ENCODE measurements at regions not wholly inside any gene's neighbourhood (a gene's known extent, or its start where the extent isn't known, plus 50 kb on each side); places are given as distances from the start of the nearest gene placed in this dataset.

- Mint-ChIP-seq H3K4me1 (no peaks in the 10 kb centered on the region), H3K27ac (no peak overlapping the region), H3K36me3 (no peaks in the 10 kb centered on the region), H3K27me3 (peaks cover 0 to 5% of the 10 kb centered on the region in 2 donors), H3K4me3 (no peak overlapping the region), H3K9me3 (no peaks in the 10 kb centered on the region)
- ChIA-PET CTCF (no interaction called here), POLR2A (no interaction called here)
- H3K4me1 ChIP-seq (ENCODE audit: control insufficient read depth in 1 of 2, extremely low read depth in 1 of 2, insufficient read depth in 2 of 2, low read length in 2 of 2), result no peaks in the 10 kb centered on the region
- ATAC-seq (replicated peaks in 1 of 4) (no peak), DNase-seq (no peak)
- no peak overlapping the region for H3K27ac ChIP-seq (ENCODE audit: low read length)
- H3K36me3 ChIP-seq (ENCODE audit: control insufficient read depth in 2 of 2, extremely low read depth in 1 of 2, insufficient read depth in 1 of 2, low read length in 1 of 2), result no peaks in the 10 kb centered on the region
- no peaks in the 10 kb centered on the region for H3K9me3 ChIP-seq
- WGBS (ENCODE audit: insufficient coverage), result 83% methylated on average over 1 of the region's 4 CpGs
- H3K4me3 ChIP-seq (ENCODE audit: control insufficient read depth in 1 of 2, extremely low read depth in 1 of 2, low read length in 1 of 2), result no peak overlapping the region
- no peaks in the 10 kb centered on the region for H3K27me3 ChIP-seq (replicated peaks in 1 of 2; ENCODE audit: control insufficient read depth in 2 of 2, extremely low read depth in 1 of 2, insufficient read depth in 2 of 2, low read length in 1 of 2)
These were observed 552.6 kb upstream of the GJE1 start for GRCh38 chr6:141580131-141580530.

- ATAC-seq (replicated peaks in 1 of 4) (no peak), DNase-seq (no peak)
- CTCF ChIA-PET, result no interaction called here
- no peaks in the 10 kb centered on the region for H3K36me3 ChIP-seq (ENCODE audit: control insufficient read depth in 2 of 2, extremely low read depth in 1 of 2, insufficient read depth in 1 of 2, low read length in 1 of 2)
- H3K9me3 ChIP-seq, result no peaks in the 10 kb centered on the region
- Mint-ChIP-seq H3K4me1 (no peaks in the 10 kb centered on the region), H3K36me3 (no peaks in the 10 kb centered on the region), H3K4me3 (no peak overlapping the region), H3K27ac (no peak overlapping the region), H3K9me3 (no peaks in the 10 kb centered on the region), H3K27me3 (peaks cover 0 to 3% of the 10 kb centered on the region in 2 donors)
- no peaks in the 10 kb centered on the region for H3K4me1 ChIP-seq (ENCODE audit: control insufficient read depth in 1 of 2, extremely low read depth in 1 of 2, insufficient read depth in 2 of 2, low read length in 2 of 2)
- POLR2A ChIA-PET, result no interaction called here
- H3K27ac ChIP-seq (ENCODE audit: low read length), result no peak overlapping the region
- H3K27me3 ChIP-seq (replicated peaks in 1 of 2; ENCODE audit: control insufficient read depth in 2 of 2, extremely low read depth in 1 of 2, insufficient read depth in 2 of 2, low read length in 1 of 2), result no peaks in the 10 kb centered on the region
- H3K4me3 ChIP-seq (ENCODE audit: control insufficient read depth in 1 of 2, extremely low read depth in 1 of 2, low read length in 1 of 2), result no peak overlapping the region
These were observed 556.0 kb upstream of the GJE1 start for GRCh38 chr6:141576751-141577150.

- ChIA-PET CTCF (interaction anchor here (0.6 to 1.0 kb wide), 7 partner anchors 30 to 1956 kb away, joined by 3 to 5 read pairs (median 4); no protein-coding TSS in a partner anchor), POLR2A (interaction anchor here in 1 of 2 donors (0.7 kb wide), 1 partner anchor 1872 kb away, joined by 5 read pairs; no protein-coding TSS in a partner anchor)
- H3K9me3 Mint-ChIP-seq, result no peaks in the 10 kb centered on the region
These were observed 569.6 kb upstream of the GJE1 start for GRCh38 chr6:141562851-141563763.

DNA sequence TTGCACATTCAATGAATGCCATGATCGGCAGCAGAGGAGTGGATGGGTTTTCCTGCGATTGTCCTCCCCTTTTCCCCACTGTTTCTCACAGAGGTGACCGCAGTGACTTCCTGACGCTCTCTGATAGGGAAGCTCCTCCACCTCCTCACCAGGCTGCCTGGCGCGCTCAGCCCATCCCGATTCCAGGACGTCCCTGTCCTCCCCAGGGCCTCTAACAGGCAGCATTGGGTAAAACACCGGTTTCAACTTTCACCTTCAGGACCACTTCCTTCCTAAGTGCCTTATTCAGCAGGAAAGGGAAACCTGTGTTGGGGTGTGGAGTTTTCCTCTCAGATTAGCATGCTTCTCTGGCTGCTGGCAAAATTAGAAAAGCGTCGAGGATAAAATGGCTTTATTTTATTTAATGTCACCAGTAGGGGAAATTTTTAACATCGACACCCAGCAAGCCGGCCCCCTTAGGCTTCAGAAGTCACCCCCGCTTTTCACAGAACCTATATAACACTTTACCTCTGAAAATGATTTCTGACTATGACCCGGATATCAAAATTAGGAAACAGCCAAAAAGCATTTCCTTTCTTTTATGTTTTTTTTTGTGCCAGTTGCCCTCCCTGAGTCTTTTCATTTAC, 570.4 kb upstream of the GJE1 start:
- H3K4me1 ChIP-seq (ENCODE audit: control insufficient read depth in 1 of 2, extremely low read depth in 1 of 2, insufficient read depth in 2 of 2, low read length in 2 of 2), result peaks cover 2 to 6% of the 10 kb centered on the region in 2 experiments
- peak; percentile 36 to 66 (median 43) for ATAC-seq (replicated peaks in 1 of 4)
- DNase-seq, result peak in 14 of 35 experiments; percentile 1 to 24 (median 3)
- Mint-ChIP-seq H3K4me3 (peak overlapping the region; percentile 80 to 87 (median 83)), H3K4me1 (peaks cover 13 to 15% (median 13%) of the 10 kb centered on the region in 3 donors), H3K36me3 (no peaks in the 10 kb centered on the region), H3K9me3 (no peaks in the 10 kb centered on the region), H3K27ac (peak overlapping the region; percentile 60 to 76), H3K27me3 (peaks cover 0 to 5% of the 10 kb centered on the region in 2 donors)
- peak overlapping the region; percentile 46 for H3K27ac ChIP-seq (ENCODE audit: low read length)
- H3K9me3 ChIP-seq, result no peaks in the 10 kb centered on the region
- 18% methylated on average over 5 of the region's 15 CpGs for WGBS (ENCODE audit: insufficient coverage)
- ChIA-PET CTCF (interaction anchor here (0.6 to 2.0 kb wide), 6 partner anchors 30 to 1955 kb away, joined by 3 to 13 read pairs (median 4); no protein-coding TSS in a partner anchor), POLR2A (interaction anchor here in 1 of 2 donors (0.6 to 0.7 kb wide), 2 partner anchors 311 to 1871 kb away, joined by 5 to 7 read pairs; no protein-coding TSS in a partner anchor)
- peaks cover 0 to 5% of the 10 kb centered on the region in 2 experiments for H3K27me3 ChIP-seq (replicated peaks in 1 of 2; ENCODE audit: control insufficient read depth in 2 of 2, extremely low read depth in 1 of 2, insufficient read depth in 2 of 2, low read length in 1 of 2)
- H3K36me3 ChIP-seq (ENCODE audit: control insufficient read depth in 2 of 2, extremely low read depth in 1 of 2, insufficient read depth in 1 of 2, low read length in 1 of 2), result no peaks in the 10 kb centered on the region
- peak overlapping the region; percentile 43 to 58 for H3K4me3 ChIP-seq (ENCODE audit: control insufficient read depth in 1 of 2, extremely low read depth in 1 of 2, low read length in 1 of 2)

More at GRCh38 chr6:141562851-141563763, 569.6 kb upstream of the GJE1 start:
- ATAC-seq (replicated peaks in 1 of 4), result peak; percentile 81 to 92 (median 88)
- peak; percentile 26 to 89 (median 58) for DNase-seq
- Histone ChIP-seq H3K9me3 (no peaks in the 10 kb centered on the region), H3K4me3 (ENCODE audit: control insufficient read depth in 1 of 2, extremely low read depth in 1 of 2, low read length in 1 of 2) (peak overlapping the region; percentile 43 to 58), H3K36me3 (ENCODE audit: control insufficient read depth in 2 of 2, extremely low read depth in 1 of 2, insufficient read depth in 1 of 2, low read length in 1 of 2) (no peaks in the 10 kb centered on the region), H3K27me3 (replicated peaks in 1 of 2; ENCODE audit: control insufficient read depth in 2 of 2, extremely low read depth in 1 of 2, insufficient read depth in 2 of 2, low read length in 1 of 2) (peaks cover 0 to 5% of the 10 kb centered on the region in 2 experiments), H3K27ac (ENCODE audit: low read length) (peak overlapping the region; percentile 46), H3K4me1 (ENCODE audit: control insufficient read depth in 1 of 2, extremely low read depth in 1 of 2, insufficient read depth in 2 of 2, low read length in 2 of 2) (peaks cover 2 to 6% of the 10 kb centered on the region in 2 experiments)
- H3K27ac Mint-ChIP-seq, result peak overlapping the region; percentile 60 to 76
- H3K27me3 Mint-ChIP-seq, result peaks cover 0 to 5% of the 10 kb centered on the region in 2 donors
- peak overlapping the region; percentile 80 to 87 (median 83) for H3K4me3 Mint-ChIP-seq
- no CpG with 5 or more reads among the region's 11 CpGs for WGBS (ENCODE audit: insufficient coverage)
- no peaks in the 10 kb centered on the region for H3K36me3 Mint-ChIP-seq
- H3K4me1 Mint-ChIP-seq, result peaks cover 13 to 15% (median 13%) of the 10 kb centered on the region in 3 donors

GRCh38 chr6:141561154-141561553, 571.6 kb upstream of the GJE1 start:
- H3K4me3 ChIP-seq (ENCODE audit: control insufficient read depth in 1 of 2, extremely low read depth in 1 of 2, low read length in 1 of 2), result no peak overlapping the region
- DNase-seq (no peak), ATAC-seq (replicated peaks in 1 of 4) (no peak)
- peaks cover 0 to 2% of the 10 kb centered on the region in 2 experiments for H3K27me3 ChIP-seq (replicated peaks in 1 of 2; ENCODE audit: control insufficient read depth in 2 of 2, extremely low read depth in 1 of 2, insufficient read depth in 2 of 2, low read length in 1 of 2)
- no peaks in the 10 kb centered on the region for H3K36me3 Mint-ChIP-seq
- ChIA-PET CTCF (interaction anchor here (0.7 to 2.0 kb wide), 3 partner anchors 36 to 781 kb away, joined by 3 to 13 read pairs (median 3); no protein-coding TSS in a partner anchor), POLR2A (no interaction called here)
- peaks cover 0 to 5% of the 10 kb centered on the region in 2 donors for H3K27me3 Mint-ChIP-seq
- peaks cover 11 to 15% (median 12%) of the 10 kb centered on the region in 3 donors for H3K4me1 Mint-ChIP-seq
- H3K4me1 ChIP-seq (ENCODE audit: control insufficient read depth in 1 of 2, extremely low read depth in 1 of 2, insufficient read depth in 2 of 2, low read length in 2 of 2), result peaks cover 2 to 6% of the 10 kb centered on the region in 2 experiments
- H3K27ac ChIP-seq (ENCODE audit: low read length), result no peak overlapping the region
- no CpG with 5 or more reads among the region's 3 CpGs for WGBS (ENCODE audit: insufficient coverage)
- H3K9me3 ChIP-seq, result no peaks in the 10 kb centered on the region
- no peak overlapping the region for H3K27ac Mint-ChIP-seq
- H3K4me3 Mint-ChIP-seq, result no peak overlapping the region
- H3K9me3 Mint-ChIP-seq, result no peaks in the 10 kb centered on the region
- no peaks in the 10 kb centered on the region for H3K36me3 ChIP-seq (ENCODE audit: control insufficient read depth in 2 of 2, extremely low read depth in 1 of 2, insufficient read depth in 1 of 2, low read length in 1 of 2)

- no peak overlapping the region for H3K4me3 ChIP-seq (ENCODE audit: control insufficient read depth in 1 of 2, extremely low read depth in 1 of 2, low read length in 1 of 2)
- H3K27me3 ChIP-seq (replicated peaks in 1 of 2; ENCODE audit: control insufficient read depth in 2 of 2, extremely low read depth in 1 of 2, insufficient read depth in 2 of 2, low read length in 1 of 2), result no peaks in the 10 kb centered on the region
- CTCF ChIA-PET, result interaction anchor here (0.6 kb wide), 2 partner anchors 75 to 743 kb away, joined by 3 read pairs; no protein-coding TSS in a partner anchor
- peak in 1 of 4 experiments; percentile 52 for ATAC-seq (replicated peaks in 1 of 4)
- no peak overlapping the region for H3K4me3 Mint-ChIP-seq
- no peak overlapping the region for H3K27ac Mint-ChIP-seq
- H3K27me3 Mint-ChIP-seq, result no peaks in the 10 kb centered on the region
- peaks cover 3% of the 10 kb centered on the region for H3K9me3 ChIP-seq
- H3K9me3 Mint-ChIP-seq, result peaks cover 7 to 16% (median 10%) of the 10 kb centered on the region in 3 donors
- no peaks in the 10 kb centered on the region for H3K36me3 ChIP-seq (ENCODE audit: control insufficient read depth in 2 of 2, extremely low read depth in 1 of 2, insufficient read depth in 1 of 2, low read length in 1 of 2)
- peaks cover 0 to 11% (median 6%) of the 10 kb centered on the region in 3 donors for H3K4me1 Mint-ChIP-seq
- no peak overlapping the region for H3K27ac ChIP-seq (ENCODE audit: low read length)
- no peak for DNase-seq
- 100% methylated on average over 1 of the region's 1 CpG for WGBS (ENCODE audit: insufficient coverage)
- POLR2A ChIA-PET, result no interaction called here
- H3K36me3 Mint-ChIP-seq, result no peaks in the 10 kb centered on the region
- peaks cover 0 to 3% of the 10 kb centered on the region in 2 experiments for H3K4me1 ChIP-seq (ENCODE audit: control insufficient read depth in 1 of 2, extremely low read depth in 1 of 2, insufficient read depth in 2 of 2, low read length in 2 of 2)
These were observed 580.3 kb upstream of the GJE1 start for GRCh38 chr6:141552463-141552862.

Data from T-cell (primary cell).